ENCODE measurements at regions not wholly inside any gene's neighbourhood (a gene's known extent, or its start where the extent isn't known, plus 50 kb on each side); places are given as distances from the start of the nearest gene placed in this dataset.
"Not testable (repeated sequence)": the region's sequence is repeated elsewhere in the genome, so short reads cannot be mapped to it uniquely, and the experiment has no call there.

DNA sequence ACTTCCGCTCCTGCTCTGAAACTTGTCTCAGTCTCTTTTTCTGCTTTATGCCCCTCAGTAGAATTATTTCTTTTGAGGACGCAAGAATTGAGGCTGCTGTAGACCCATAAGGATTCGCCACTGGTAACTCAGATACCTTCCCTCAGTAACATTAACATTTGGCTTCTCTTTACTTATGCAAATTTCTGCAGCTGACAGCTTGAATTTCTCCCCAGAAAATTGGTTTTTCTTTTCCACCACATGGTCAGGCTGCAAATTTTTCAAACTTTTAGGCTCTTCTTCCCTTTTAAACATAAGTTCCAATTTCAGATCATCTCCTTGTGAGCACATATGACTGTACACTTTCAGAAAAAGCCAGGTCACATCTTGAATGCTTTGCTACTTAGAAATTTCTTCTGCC lies 839.3 kb upstream of the GRIA3 start:
- H3K27ac ChIP-seq (ENCODE audit: low read length), result no peak overlapping the region

DNA sequence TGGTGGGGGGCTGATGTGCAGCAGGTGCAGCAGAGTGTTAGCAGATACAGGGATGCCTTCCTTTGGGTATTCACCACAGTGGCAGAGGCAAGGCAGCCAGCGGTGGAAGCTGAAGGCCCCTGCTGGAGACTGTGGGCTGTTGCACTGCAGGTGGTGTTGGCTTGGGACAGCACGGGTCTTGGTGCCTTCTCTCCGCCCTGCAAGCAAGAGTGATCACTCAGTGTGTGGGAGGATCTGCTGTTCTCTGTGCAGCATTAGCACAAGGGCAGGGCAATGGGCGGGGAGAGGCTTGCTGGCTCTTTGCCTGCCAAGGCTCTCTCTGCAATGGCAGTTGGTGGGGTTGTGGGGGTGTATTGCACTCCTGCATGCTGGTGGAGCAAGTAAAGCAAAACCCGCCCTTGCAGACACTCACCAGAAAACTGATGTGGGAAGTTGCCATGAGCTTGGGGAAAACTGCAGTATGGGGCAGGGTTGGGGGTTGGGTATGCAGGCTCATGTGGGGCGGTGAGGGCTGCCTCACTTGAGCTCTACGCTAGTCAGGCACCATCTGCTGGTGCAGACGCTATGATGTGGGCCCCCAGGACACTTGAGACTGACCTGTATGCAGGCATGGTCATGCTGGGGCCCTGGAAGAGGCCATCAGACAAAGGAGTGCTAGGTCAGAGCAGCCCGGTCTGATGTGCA lies 820.8 kb upstream of the GRIA3 start:
- no peaks in the 10 kb centered on the region for H3K4me1 ChIP-seq (ENCODE audit: control insufficient read depth, insufficient read depth, low read length)
- H3K27ac ChIP-seq (ENCODE audit: low read length), result no peak overlapping the region
- DNase-seq (ENCODE audit: low read depth, low spot score), result no peak
- no peak overlapping the region for H3K4me3 ChIP-seq (ENCODE audit: low read length)
- no peaks in the 10 kb centered on the region for H3K36me3 ChIP-seq (ENCODE audit: control insufficient read depth, insufficient read depth, low read length)
- WGBS (ENCODE audit: insufficient coverage, insufficient read length), result no CpG with 5 or more reads among the region's 9 CpGs
- no peaks in the 10 kb centered on the region for H3K27me3 ChIP-seq (ENCODE audit: control insufficient read depth, insufficient read depth, low read length)
- no peaks in the 10 kb centered on the region for H3K9me3 ChIP-seq (ENCODE audit: control insufficient read depth, insufficient read depth, low read length)

More for the DNA sequence above, 839.3 kb upstream of the GRIA3 start:
- WGBS (ENCODE audit: insufficient coverage, insufficient read length), result no CpG with 5 or more reads among the region's 3 CpGs
- no peaks in the 10 kb centered on the region for H3K27me3 ChIP-seq (ENCODE audit: control insufficient read depth, insufficient read depth, low read length)
- DNase-seq (ENCODE audit: low read depth, low spot score), result no peak
- no peaks in the 10 kb centered on the region for H3K4me1 ChIP-seq (ENCODE audit: control insufficient read depth, insufficient read depth, low read length)
- no peak overlapping the region for H3K4me3 ChIP-seq (ENCODE audit: low read length)
- H3K36me3 ChIP-seq (ENCODE audit: control insufficient read depth, insufficient read depth, low read length), result no peaks in the 10 kb centered on the region
- H3K9me3 ChIP-seq (ENCODE audit: control insufficient read depth, insufficient read depth, low read length), result no peaks in the 10 kb centered on the region

DNA sequence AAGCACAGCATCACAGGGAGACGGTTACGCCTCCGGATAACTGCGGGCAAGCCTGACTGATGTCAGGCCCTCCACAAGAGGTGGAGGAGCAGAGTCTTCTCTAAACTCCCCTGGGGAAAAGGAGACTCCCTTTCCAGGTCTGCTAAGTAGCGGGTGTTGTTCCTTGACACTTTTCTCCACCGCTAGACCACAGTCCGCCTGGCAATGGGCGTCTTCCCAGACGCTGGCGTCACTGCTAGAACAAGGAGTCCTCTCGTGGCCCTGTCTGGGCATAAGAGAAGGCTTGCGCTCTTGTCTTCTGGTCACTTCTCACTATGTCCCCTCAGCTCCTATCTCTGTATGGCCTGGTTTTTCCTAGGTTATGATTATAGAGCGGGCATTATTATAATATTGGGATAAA lies 808.5 kb upstream of the GRIA3 start:
- DNase-seq (ENCODE audit: low read depth, low spot score); H3K4me1 ChIP-seq (ENCODE audit: control insufficient read depth, insufficient read depth, low read length); H3K27me3 ChIP-seq (ENCODE audit: control insufficient read depth, insufficient read depth, low read length); H3K9me3 ChIP-seq (ENCODE audit: control insufficient read depth, insufficient read depth, low read length); H3K27ac ChIP-seq (ENCODE audit: low read length); H3K36me3 ChIP-seq (ENCODE audit: control insufficient read depth, insufficient read depth, low read length); H3K4me3 ChIP-seq (ENCODE audit: low read length): not testable (repeated sequence)
- WGBS (ENCODE audit: insufficient coverage, insufficient read length), result no CpG with 5 or more reads among the region's 13 CpGs

DNA sequence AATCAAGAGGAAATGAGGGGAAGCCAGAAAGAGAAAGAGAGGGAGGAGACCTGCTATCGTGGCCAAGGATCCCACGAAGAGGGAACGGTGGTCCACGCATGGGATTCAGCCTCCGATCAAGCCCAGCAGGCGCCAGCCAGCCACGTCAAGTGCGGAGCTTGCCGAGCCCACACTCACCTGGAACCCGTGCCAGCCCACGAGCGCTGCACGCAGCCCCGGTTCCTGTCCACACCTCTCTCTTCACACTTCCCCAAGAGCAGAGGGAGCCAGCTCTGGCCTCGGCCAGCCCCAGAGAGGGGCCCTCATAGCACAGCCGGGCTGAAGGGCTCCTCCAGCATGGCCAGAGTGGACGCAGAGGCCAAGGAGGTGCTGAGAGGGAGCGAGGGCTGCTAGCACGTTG lies 795.1 kb upstream of the GRIA3 start:
- H3K4me3 ChIP-seq (ENCODE audit: low read length), result no peak overlapping the region
- no peak overlapping the region for H3K27ac ChIP-seq (ENCODE audit: low read length)
- H3K27me3 ChIP-seq (ENCODE audit: control insufficient read depth, insufficient read depth, low read length), result no peaks in the 10 kb centered on the region
- H3K9me3 ChIP-seq (ENCODE audit: control insufficient read depth, insufficient read depth, low read length), result no peaks in the 10 kb centered on the region
- no peak for DNase-seq (ENCODE audit: low read depth, low spot score)
- WGBS (ENCODE audit: insufficient coverage, insufficient read length), result no CpG with 5 or more reads among the region's 19 CpGs
- no peaks in the 10 kb centered on the region for H3K36me3 ChIP-seq (ENCODE audit: control insufficient read depth, insufficient read depth, low read length)
- H3K4me1 ChIP-seq (ENCODE audit: control insufficient read depth, insufficient read depth, low read length), result no peaks in the 10 kb centered on the region

DNA sequence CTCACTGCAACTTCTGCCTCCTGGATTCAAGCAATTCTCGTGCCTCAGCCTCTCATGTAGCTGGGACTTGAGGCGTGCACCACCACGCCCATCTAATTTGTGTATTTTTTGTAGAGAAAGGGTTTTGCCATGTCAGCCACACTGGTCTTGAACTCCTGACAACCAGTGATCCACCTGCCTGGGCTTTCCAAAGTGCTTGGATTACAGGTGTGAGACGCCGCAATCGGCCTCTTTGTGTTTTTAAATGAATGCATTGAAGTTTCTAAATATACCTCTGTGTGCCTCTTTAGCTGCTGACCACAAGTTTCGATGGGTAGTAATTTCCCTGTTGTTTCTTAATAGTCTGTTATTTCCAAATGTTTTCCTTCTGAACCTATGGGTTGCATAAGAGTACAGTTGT lies 765.3 kb upstream of the GRIA3 start:
- H3K27ac ChIP-seq (ENCODE audit: low read length), result no peak overlapping the region
- no peak overlapping the region for H3K4me3 ChIP-seq (ENCODE audit: low read length)
- no peak for DNase-seq (ENCODE audit: low read depth, low spot score)
- no CpG with 5 or more reads among the region's 7 CpGs for WGBS (ENCODE audit: insufficient coverage, insufficient read length)
- H3K4me1 ChIP-seq (ENCODE audit: control insufficient read depth, insufficient read depth, low read length), result no peaks in the 10 kb centered on the region
- no peaks in the 10 kb centered on the region for H3K9me3 ChIP-seq (ENCODE audit: control insufficient read depth, insufficient read depth, low read length)
- H3K27me3 ChIP-seq (ENCODE audit: control insufficient read depth, insufficient read depth, low read length), result no peaks in the 10 kb centered on the region
- H3K36me3 ChIP-seq (ENCODE audit: control insufficient read depth, insufficient read depth, low read length), result no peaks in the 10 kb centered on the region

DNA sequence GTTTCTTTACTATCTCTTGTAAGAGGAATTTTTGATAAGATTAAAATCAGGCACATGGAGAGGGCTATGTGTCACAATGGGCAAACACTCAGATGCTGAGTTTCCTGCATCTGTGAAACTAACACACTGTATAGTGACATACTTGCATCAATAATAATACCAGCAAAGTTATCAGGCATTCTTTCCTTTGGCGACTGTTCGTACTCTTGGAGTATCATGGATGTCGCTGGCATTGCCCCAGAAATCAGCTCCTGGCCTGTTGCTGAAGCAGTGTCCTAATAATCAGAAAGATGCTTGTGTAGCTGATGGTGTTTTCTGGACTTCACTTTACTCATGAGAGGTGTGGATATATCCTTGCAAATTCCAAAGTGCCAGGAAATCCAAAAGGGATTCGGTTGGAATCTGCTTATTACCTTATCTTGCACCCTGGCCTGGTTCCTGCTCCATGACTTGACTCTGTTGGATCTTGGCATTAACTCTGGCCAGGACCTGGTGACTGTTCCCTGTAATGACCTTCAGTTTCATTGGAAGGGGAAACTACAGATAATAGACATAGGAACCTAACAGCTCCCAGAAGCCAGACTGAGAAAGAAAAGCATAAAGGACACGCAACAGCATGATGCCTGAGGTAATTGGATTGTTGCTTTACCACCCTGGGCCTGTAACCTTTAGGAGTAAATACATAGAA lies 762.5 kb upstream of the GRIA3 start:
- no CpG with 5 or more reads among the region's 5 CpGs for WGBS (ENCODE audit: insufficient coverage, insufficient read length)
- H3K9me3 ChIP-seq (ENCODE audit: control insufficient read depth, insufficient read depth, low read length), result no peaks in the 10 kb centered on the region
- H3K4me1 ChIP-seq (ENCODE audit: control insufficient read depth, insufficient read depth, low read length), result no peaks in the 10 kb centered on the region
- no peaks in the 10 kb centered on the region for H3K36me3 ChIP-seq (ENCODE audit: control insufficient read depth, insufficient read depth, low read length)
- no peak for DNase-seq (ENCODE audit: low read depth, low spot score)
- no peak overlapping the region for H3K4me3 ChIP-seq (ENCODE audit: low read length)
- H3K27me3 ChIP-seq (ENCODE audit: control insufficient read depth, insufficient read depth, low read length), result no peaks in the 10 kb centered on the region
- H3K27ac ChIP-seq (ENCODE audit: low read length), result no peak overlapping the region

DNA sequence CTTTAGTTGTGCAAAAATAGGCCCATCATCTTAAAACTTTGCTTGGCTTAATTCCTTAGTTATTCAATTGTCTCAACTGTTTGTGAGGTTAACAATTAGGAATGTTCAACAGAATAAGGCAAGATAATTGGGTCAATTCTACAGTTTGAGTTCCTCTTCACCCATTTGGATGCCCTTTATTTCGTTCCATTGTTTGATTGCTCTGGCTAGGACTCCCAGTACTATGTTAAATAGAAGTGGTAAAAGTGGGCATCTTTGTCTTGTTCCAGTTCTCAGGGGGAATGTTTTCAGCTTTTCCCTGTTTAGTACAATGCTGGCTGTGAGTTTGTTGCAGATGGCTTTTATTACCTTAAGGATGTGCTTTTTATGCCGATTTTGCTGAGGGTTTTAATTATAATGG lies 761.5 kb upstream of the GRIA3 start:
- H3K36me3 ChIP-seq (ENCODE audit: control insufficient read depth, insufficient read depth, low read length), result no peaks in the 10 kb centered on the region
- H3K27ac ChIP-seq (ENCODE audit: low read length), result no peak overlapping the region
- H3K4me3 ChIP-seq (ENCODE audit: low read length), result no peak overlapping the region
- DNase-seq (ENCODE audit: low read depth, low spot score), result no peak
- H3K4me1 ChIP-seq (ENCODE audit: control insufficient read depth, insufficient read depth, low read length), result no peaks in the 10 kb centered on the region
- no CpG with 5 or more reads among the region's 2 CpGs for WGBS (ENCODE audit: insufficient coverage, insufficient read length)
- H3K27me3 ChIP-seq (ENCODE audit: control insufficient read depth, insufficient read depth, low read length), result no peaks in the 10 kb centered on the region
- H3K9me3 ChIP-seq (ENCODE audit: control insufficient read depth, insufficient read depth, low read length), result no peaks in the 10 kb centered on the region

DNA sequence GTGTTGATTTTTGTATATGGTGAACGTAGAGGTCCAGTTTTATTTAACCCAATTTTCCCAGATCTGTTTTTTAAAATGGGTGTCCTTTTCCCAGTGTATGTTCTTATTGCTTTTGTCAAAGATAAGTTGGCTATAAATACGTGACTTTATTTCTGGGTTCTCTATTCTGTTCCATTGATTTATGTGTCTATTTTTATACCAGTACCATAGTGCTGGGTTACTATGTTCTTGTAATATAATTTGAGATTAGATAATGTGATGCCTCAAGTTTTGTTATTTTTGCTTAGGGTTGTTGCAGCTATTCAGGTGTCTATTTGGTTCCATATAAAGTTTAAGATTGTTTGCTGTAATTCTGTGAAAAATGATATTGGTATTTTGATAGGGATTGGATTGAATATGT lies 749.1 kb upstream of the GRIA3 start:
- WGBS (ENCODE audit: insufficient coverage, insufficient read length), result no CpG with 5 or more reads among the region's 2 CpGs
- no peak for DNase-seq (ENCODE audit: low read depth, low spot score)
- H3K27ac ChIP-seq (ENCODE audit: low read length), result no peak overlapping the region
- H3K27me3 ChIP-seq (ENCODE audit: control insufficient read depth, insufficient read depth, low read length), result no peaks in the 10 kb centered on the region
- H3K4me1 ChIP-seq (ENCODE audit: control insufficient read depth, insufficient read depth, low read length), result no peaks in the 10 kb centered on the region
- H3K9me3 ChIP-seq (ENCODE audit: control insufficient read depth, insufficient read depth, low read length), result no peaks in the 10 kb centered on the region
- H3K36me3 ChIP-seq (ENCODE audit: control insufficient read depth, insufficient read depth, low read length), result no peaks in the 10 kb centered on the region
- H3K4me3 ChIP-seq (ENCODE audit: low read length), result no peak overlapping the region

DNA sequence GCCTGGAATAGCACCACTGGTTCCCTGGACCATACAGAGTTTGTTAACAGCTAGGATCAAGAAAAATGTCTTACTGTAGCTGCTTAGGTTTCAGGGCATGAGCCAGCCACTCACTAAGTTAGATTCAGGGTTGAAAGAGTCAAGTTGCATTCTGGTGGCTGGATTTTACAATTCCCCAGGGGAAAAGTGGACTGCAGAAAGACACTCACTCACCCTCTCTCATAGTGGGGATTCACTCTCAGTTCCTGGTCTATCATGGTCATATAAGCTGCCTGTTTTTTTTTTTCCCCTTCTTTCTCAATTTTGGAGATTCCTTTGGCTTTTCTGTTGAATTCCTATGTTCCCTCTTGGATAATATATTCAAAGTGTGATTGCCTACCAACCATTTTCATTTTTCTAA lies 744.2 kb upstream of the GRIA3 start:
- no peak overlapping the region for H3K4me3 ChIP-seq (ENCODE audit: low read length)
- no peaks in the 10 kb centered on the region for H3K36me3 ChIP-seq (ENCODE audit: control insufficient read depth, insufficient read depth, low read length)
- H3K4me1 ChIP-seq (ENCODE audit: control insufficient read depth, insufficient read depth, low read length), result no peaks in the 10 kb centered on the region
- no peaks in the 10 kb centered on the region for H3K27me3 ChIP-seq (ENCODE audit: control insufficient read depth, insufficient read depth, low read length)
- H3K27ac ChIP-seq (ENCODE audit: low read length), result no peak overlapping the region
- DNase-seq (ENCODE audit: low read depth, low spot score), result no peak
- no peaks in the 10 kb centered on the region for H3K9me3 ChIP-seq (ENCODE audit: control insufficient read depth, insufficient read depth, low read length)

DNA sequence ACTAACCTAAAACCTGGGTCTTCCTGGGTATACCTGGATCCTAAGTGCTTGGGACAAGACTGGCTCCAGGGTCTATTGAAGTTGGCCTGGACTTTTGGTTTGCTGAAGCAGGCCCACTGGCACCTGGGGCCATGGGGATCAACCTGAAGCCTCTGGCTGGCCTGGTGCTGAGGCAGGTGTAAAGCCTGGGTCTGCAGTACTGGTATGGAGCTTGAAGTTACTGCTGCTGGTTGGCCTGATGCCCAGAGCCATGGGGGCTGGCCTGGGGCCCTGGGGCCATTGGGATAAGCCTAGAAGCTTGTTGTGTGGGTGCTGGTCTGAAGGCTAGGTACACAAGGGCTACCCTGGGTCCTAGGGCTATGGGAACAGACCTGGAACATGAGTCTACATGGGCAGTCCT lies 743.2 kb upstream of the GRIA3 start:
- no peaks in the 10 kb centered on the region for H3K4me1 ChIP-seq (ENCODE audit: control insufficient read depth, insufficient read depth, low read length)
- no peaks in the 10 kb centered on the region for H3K36me3 ChIP-seq (ENCODE audit: control insufficient read depth, insufficient read depth, low read length)
- no peak overlapping the region for H3K4me3 ChIP-seq (ENCODE audit: low read length)
- no peak overlapping the region for H3K27ac ChIP-seq (ENCODE audit: low read length)
- H3K9me3 ChIP-seq (ENCODE audit: control insufficient read depth, insufficient read depth, low read length), result no peaks in the 10 kb centered on the region
- no peaks in the 10 kb centered on the region for H3K27me3 ChIP-seq (ENCODE audit: control insufficient read depth, insufficient read depth, low read length)
- no peak for DNase-seq (ENCODE audit: low read depth, low spot score)

DNA sequence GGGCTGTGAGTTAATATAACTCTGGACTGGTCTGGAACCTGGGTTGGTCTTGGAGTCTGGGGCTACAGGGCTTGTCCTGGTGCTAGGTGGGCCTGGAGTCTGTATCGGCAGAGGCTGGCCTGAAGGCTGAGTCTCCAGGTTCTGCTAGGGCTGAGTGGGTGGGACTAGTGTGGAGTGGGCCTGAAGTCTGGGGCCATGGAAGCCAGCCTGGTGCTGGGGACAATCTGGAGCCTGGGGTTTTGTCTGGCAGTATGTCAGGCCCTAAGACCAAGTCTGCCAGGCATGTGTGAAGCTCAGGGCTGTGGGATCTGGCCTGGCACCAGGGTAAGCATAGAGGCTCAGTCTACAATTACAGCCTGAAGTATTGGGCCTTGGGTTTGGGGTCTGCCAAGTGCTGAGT lies 742.6 kb upstream of the GRIA3 start:
- Histone ChIP-seq H3K4me3 (ENCODE audit: low read length) (no peak overlapping the region), H3K4me1 (ENCODE audit: control insufficient read depth, insufficient read depth, low read length) (no peaks in the 10 kb centered on the region), H3K27me3 (ENCODE audit: control insufficient read depth, insufficient read depth, low read length) (no peaks in the 10 kb centered on the region), H3K27ac (ENCODE audit: low read length) (no peak overlapping the region), H3K36me3 (ENCODE audit: control insufficient read depth, insufficient read depth, low read length) (no peaks in the 10 kb centered on the region), H3K9me3 (ENCODE audit: control insufficient read depth, insufficient read depth, low read length) (no peaks in the 10 kb centered on the region)
- DNase-seq (ENCODE audit: low read depth, low spot score), result no peak
- no CpG with 5 or more reads among the region's 1 CpG for WGBS (ENCODE audit: insufficient coverage, insufficient read length)
